Left ventricle myocardium superior (tissue), 1 donor: ENCODE measurements at regions not wholly inside any gene's neighbourhood (a gene's known extent, or its start where the extent isn't known, plus 50 kb on each side); places are given as distances from the start of the nearest gene placed in this dataset.

ENCODE experiments used
- ATAC-seq: fragments of 200-7000 bp; cut with Tn5 transposase; one replicate; pipeline ENCODE4 v1.9.1; 2020; ENCODE audit warnings: mild to moderate bottlenecking, moderate library complexity
- DNase-seq: peaks from one replicate; pipeline ENCODE4 v3.0.0-alpha.2; 2020
- intact Hi-C: fragments of 100-400 bp; cut with micrococcal nuclease; formaldehyde crosslinking; loops from one replicate; pipeline ENCODE4 v1.11.0; 2022
- donor health status: DM: no; HTN: yes; CAD: no; lungs with severe emphysema.

GRCh38 chr9:78472111-78472510 is 175.2 kb downstream of the PSAT1 start:
- intact Hi-C loops = no loop called here
- no peak for DNase-seq
- ATAC-seq = no peak

- ATAC-seq (no peak), DNase-seq (no peak)
- intact Hi-C loops = no loop called here
These were observed 182.5 kb downstream of the PSAT1 start for GRCh38 chr9:78479441-78479840.

- intact Hi-C loops = no loop called here
- DNase-seq = no peak
- no peak for ATAC-seq
These were observed 189.7 kb downstream of the PSAT1 start for GRCh38 chr9:78486661-78487060.

- intact Hi-C loops = no loop called here
- DNase-seq = no peak
- no peak for ATAC-seq
These were observed 193.3 kb downstream of the PSAT1 start for GRCh38 chr9:78490231-78490630.

- DNase-seq = no peak
- no peak for ATAC-seq
- intact Hi-C loops = no loop called here
These were observed 194.5 kb downstream of the PSAT1 start for GRCh38 chr9:78491402-78491801.

GRCh38 chr9:78493166-78493742 is 196.3 kb downstream of the PSAT1 start:
- intact Hi-C loops = no loop called here
- ATAC-seq = no peak
- DNase-seq = no peak

GRCh38 chr9:78502566-78502965 is 205.6 kb downstream of the PSAT1 start:
- ATAC-seq (no peak), DNase-seq (no peak)
- intact Hi-C loops = no loop called here

GRCh38 chr9:78505546-78505945 is 208.6 kb downstream of the PSAT1 start:
- intact Hi-C loops = no loop called here
- DNase-seq (no peak), ATAC-seq (no peak)

- DNase-seq = no peak
- ATAC-seq = no peak
- intact Hi-C loops = no loop called here
These were observed 210.1 kb downstream of the PSAT1 start for GRCh38 chr9:78507037-78507436.

- intact Hi-C loops = no loop called here
- DNase-seq = no peak
- ATAC-seq = no peak
These were observed 213.1 kb downstream of the PSAT1 start for GRCh38 chr9:78510035-78510434.

GRCh38 chr9:78515108-78515507 is 218.2 kb downstream of the PSAT1 start:
- intact Hi-C loops = no loop called here
- ATAC-seq (no peak), DNase-seq (no peak)

GRCh38 chr9:78519786-78520185 is 222.9 kb downstream of the PSAT1 start:
- intact Hi-C loops = no loop called here
- DNase-seq (no peak), ATAC-seq (no peak)

- intact Hi-C loops = no loop called here
- ATAC-seq = no peak
- no peak for DNase-seq
These were observed 224.8 kb downstream of the PSAT1 start for GRCh38 chr9:78521680-78522079.

GRCh38 chr9:78525986-78526560 is 229.1 kb downstream of the PSAT1 start:
- DNase-seq = no peak
- intact Hi-C loops = no loop called here
- ATAC-seq = no peak

GRCh38 chr9:78533500-78533899 is 236.6 kb downstream of the PSAT1 start:
- no peak for ATAC-seq
- DNase-seq = no peak
- intact Hi-C loops = no loop called here

GRCh38 chr9:78539188-78539587 is 242.3 kb downstream of the PSAT1 start:
- intact Hi-C loops = no loop called here

GRCh38 chr9:78539904-78540303 is 243.0 kb downstream of the PSAT1 start:
- intact Hi-C loops = no loop called here
- no peak for ATAC-seq

More at GRCh38 chr9:78539188-78539587, 242.3 kb downstream of the PSAT1 start:
- ATAC-seq (no peak), DNase-seq (no peak)

GRCh38 chr9:78541868-78542443 is 245.0 kb downstream of the PSAT1 start:
- no peak for DNase-seq
- intact Hi-C loops = no loop called here
- no peak for ATAC-seq

More at GRCh38 chr9:78539904-78540303, 243.0 kb downstream of the PSAT1 start:
- no peak for DNase-seq

- DNase-seq (no peak), ATAC-seq (no peak)
- intact Hi-C loops = no loop called here
These were observed 245.7 kb downstream of the PSAT1 start for GRCh38 chr9:78542491-78543181.

GRCh38 chr9:78543353-78543752 is 246.4 kb downstream of the PSAT1 start:
- intact Hi-C loops = no loop called here
- ATAC-seq (no peak), DNase-seq (no peak)

GRCh38 chr9:78544230-78544629 is 247.3 kb downstream of the PSAT1 start:
- DNase-seq (no peak), ATAC-seq (no peak)
- intact Hi-C loops = no loop called here
